Heart left ventricle (tissue), 16 donors: ENCODE measurements at regions not wholly inside any gene's neighbourhood (a gene's known extent, or its start where the extent isn't known, plus 50 kb on each side); places are given as distances from the start of the nearest gene placed in this dataset.
A peak's percentile ranks its signal among the peaks of the same experiment; 100 is the strongest.

Source experiments
- ATAC-seq, 4 donors: fragments of 200-7000 bp; cut with Tn5 transposase; one replicate each; pipeline ENCODE4 v1.9.1; 2020 to 2022; ENCODE audit warnings: moderate library complexity in 4 of 4, mild to moderate bottlenecking in 3 of 4, moderate number of reproducible peaks in 1 of 4
- DNase-seq, 5 donors: peaks; one replicate each; pipeline ENCODE4 v3.0.0-alpha.2; 2020
- H3K27ac ChIP-seq, 12 donors: fragments of 200-600 bp; sonication (generic) in 4 of 12; one replicate each; pipeline versions ENCODE4 v1.5.0 to v1.8.0; 2016 to 2022; ENCODE audit warnings: mild to moderate bottlenecking in 2 of 12
- H3K27me3 ChIP-seq, 9 donors: fragments of 200-600 bp; sonication (generic) in 2 of 9; one replicate each; pipeline versions ENCODE4 v1.5.1 to v1.8.0; 2016 to 2022; ENCODE audit warnings: mild to moderate bottlenecking in 3 of 9
- H3K36me3 ChIP-seq, 9 donors: fragments of 200-600 bp; sonication (generic) in 2 of 9; one replicate each; pipeline versions ENCODE4 v1.5.0 to v1.8.0; 2018 to 2022; ENCODE audit warnings: mild to moderate bottlenecking in 2 of 9
- H3K4me1 ChIP-seq, 12 donors: fragments of 200-600 bp; sonication (generic) in 4 of 12; one replicate each; pipeline versions ENCODE4 v1.5.0 to v1.8.0; 2016 to 2022; ENCODE audit warnings: mild to moderate bottlenecking in 3 of 12
- H3K4me3 ChIP-seq, 12 donors: fragments of 200-600 bp; sonication (generic) in 4 of 12; one replicate each; pipeline versions ENCODE4 v1.5.0 to v1.8.0; 2017 to 2022; ENCODE audit warnings: mild to moderate bottlenecking in 9 of 12, moderate library complexity in 4 of 12
- H3K9me3 ChIP-seq, 12 donors: fragments of 200-600 bp; sonication (generic) in 4 of 12; one replicate each; pipeline versions ENCODE4 v1.5.0 to v1.8.0; 2016 to 2022; ENCODE audit warnings: mild to moderate bottlenecking in 1 of 12
- POLR2A ChIP-seq, 2 donors: fragments of 450-650 bp; IDR thresholded peaks; one replicate each; pipeline ENCODE4 v1.6.1; 2017; ENCODE audit warnings: antibody characterized with exemption in 2 of 2, mild to moderate bottlenecking in 2 of 2, moderate library complexity in 2 of 2
- WGBS, 4 donors: extraction: QIAGEN DNeasy Blood & Tissue Kit in 2 of 4; methylation state at CpG; one replicate each; pipeline versions ENCODE4 v1.1.5 to v1.1.7; 2013 to 2018; 5-methylcytosine and 5-hydroxymethylcytosine counted together
- intact Hi-C, 10 donors: fragments of 100-400 bp; cut with DNase I; formaldehyde crosslinking; loops; one replicate each; pipeline versions ENCODE4 v1.11.1 to v1.14.2; 2022
- TF ChIP-seq, protein P1 (sequence below), 12 donors: fragments of 200-600 bp; sonication (generic) in 4 of 12; IDR thresholded peaks; one replicate each; pipeline versions ENCODE4 v1.5.0 to v1.8.0; 2018 to 2022; ENCODE audit warnings: antibody characterized with exemption in 12 of 12, mild to moderate bottlenecking in 5 of 12
- donor health status: ischemic (EF 13 %, LVEDD 7.1; RV severe dilation, severe dysfunction).
- donor health status: healthy with polysubstance abuse.
- donor health status: DM: no; HTN: yes; CAD: no.
- donor health status: DM: no; HTN: no; CAD: no.
- donor health status: ischemic (EF 25% LVEDD 6.9; RV normal size, moderate dysfunction).
- donor health status: ischemic (EF 25% LVEDD 5.7; RV mildly dilated, moderate dysfunction).
- donor health status: healthy.
- donor health status: DM: yes; HTN: yes; CAD: no.
- donor health status: ischemic (EF 35%, LVEDD 5.7; RV mildly dilated, moderate dysfunction).
- donor health status: nonischemic (EF 11% LVEDD 7.7; RV severe dilation, severe dysfunction).
- donor health status: DM: yes; HTN: yes; CAD: no.
- donor health status: PGD.
- donor health status: ischemic (EF 29% LVEDD 5.4; RV normal size, mild dysfunction).
- donor health status: nonischemic (EF 23%, LVEDD 6.1; RV moderate dilation, normal function).

DNA sequence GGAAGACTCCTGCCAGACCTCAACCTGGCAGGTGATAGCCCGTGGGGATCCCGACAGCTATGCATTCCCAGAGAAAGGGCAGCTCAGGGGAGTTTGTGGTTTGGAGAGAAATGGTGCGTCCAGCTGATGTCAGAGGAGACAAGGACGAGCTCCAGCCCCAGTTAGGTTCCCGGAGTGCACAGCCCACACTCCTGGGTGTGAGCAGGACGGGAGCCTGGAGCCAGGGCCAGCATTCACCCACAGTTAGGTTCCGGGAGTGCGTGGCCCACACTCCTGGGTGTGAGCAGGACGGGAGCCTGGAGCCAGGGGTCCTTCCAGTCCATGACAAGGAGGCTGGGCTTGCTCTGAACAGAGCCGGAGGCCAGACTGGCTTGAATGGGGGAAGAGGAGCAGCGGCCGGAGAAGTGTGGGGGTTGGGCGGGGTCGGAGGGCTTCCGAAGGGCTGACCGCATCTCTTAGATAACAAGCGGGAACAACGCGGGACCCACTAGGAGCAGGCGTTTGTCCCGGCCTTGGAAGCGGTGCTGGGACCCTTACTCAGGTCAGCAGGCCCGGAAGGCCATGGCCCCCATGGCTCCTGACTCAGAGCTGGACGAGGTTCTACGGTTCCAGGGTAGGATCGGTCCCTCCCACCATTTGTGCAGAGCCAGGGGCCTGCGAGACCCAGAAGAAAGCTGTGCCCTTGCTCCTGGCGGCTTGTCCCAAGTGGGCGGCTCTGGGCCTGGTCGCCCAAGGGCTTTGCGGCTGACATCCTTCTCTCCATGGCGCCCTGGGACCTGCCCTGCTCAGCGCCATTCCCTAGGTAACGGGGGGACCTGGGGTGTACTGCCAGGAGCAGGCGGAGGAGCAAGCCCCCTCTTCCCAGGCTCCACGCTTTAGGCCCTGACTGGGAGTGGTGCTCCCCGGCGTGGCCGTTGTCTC lies 185.6 kb downstream of the RTP5 start:
- peaks cover 0 to 20% (median 2%) of the 10 kb centered on the region in 9 donors for H3K27me3 ChIP-seq
- WGBS, 4 donors, result 81 to 84% (median 83%) methylated on average over 28 to 39 of the region's 39 CpGs
- H3K27ac ChIP-seq, result no peak overlapping the region
- no peak overlapping the region for H3K4me3 ChIP-seq
- no peaks in the 10 kb centered on the region for H3K4me1 ChIP-seq
- intact Hi-C loops, result no loop called here
- peaks cover 0 to 2% (median 0%) of the 10 kb centered on the region in 12 donors for H3K9me3 ChIP-seq
- H3K36me3 ChIP-seq, result no peaks in the 10 kb centered on the region
- no peak for TF ChIP-seq POLR2A (IDR thresholded peaks at IDR 0.05)
- TF ChIP-seq, protein P1, sequence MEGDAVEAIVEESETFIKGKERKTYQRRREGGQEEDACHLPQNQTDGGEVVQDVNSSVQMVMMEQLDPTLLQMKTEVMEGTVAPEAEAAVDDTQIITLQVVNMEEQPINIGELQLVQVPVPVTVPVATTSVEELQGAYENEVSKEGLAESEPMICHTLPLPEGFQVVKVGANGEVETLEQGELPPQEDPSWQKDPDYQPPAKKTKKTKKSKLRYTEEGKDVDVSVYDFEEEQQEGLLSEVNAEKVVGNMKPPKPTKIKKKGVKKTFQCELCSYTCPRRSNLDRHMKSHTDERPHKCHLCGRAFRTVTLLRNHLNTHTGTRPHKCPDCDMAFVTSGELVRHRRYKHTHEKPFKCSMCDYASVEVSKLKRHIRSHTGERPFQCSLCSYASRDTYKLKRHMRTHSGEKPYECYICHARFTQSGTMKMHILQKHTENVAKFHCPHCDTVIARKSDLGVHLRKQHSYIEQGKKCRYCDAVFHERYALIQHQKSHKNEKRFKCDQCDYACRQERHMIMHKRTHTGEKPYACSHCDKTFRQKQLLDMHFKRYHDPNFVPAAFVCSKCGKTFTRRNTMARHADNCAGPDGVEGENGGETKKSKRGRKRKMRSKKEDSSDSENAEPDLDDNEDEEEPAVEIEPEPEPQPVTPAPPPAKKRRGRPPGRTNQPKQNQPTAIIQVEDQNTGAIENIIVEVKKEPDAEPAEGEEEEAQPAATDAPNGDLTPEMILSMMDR (IDR thresholded peaks at IDR 0.05), result no peak
- no peak for DNase-seq
- ATAC-seq, result peak in 1 of 4 donors; percentile 32

GRCh38 chr2:242056026-242056425 lies 186.5 kb downstream of the RTP5 start:
- ATAC-seq (no peak), DNase-seq (no peak)
- intact Hi-C loops, result no loop called here
- H3K27me3 ChIP-seq, result peaks cover 0 to 20% (median 2%) of the 10 kb centered on the region in 9 donors
- no peaks in the 10 kb centered on the region for H3K36me3 ChIP-seq
- TF ChIP-seq, protein P1 (IDR thresholded peaks at IDR 0.05), result no peak
- TF ChIP-seq POLR2A (IDR thresholded peaks at IDR 0.05), result no peak
- no peak overlapping the region for H3K4me3 ChIP-seq
- no peak overlapping the region for H3K27ac ChIP-seq
- WGBS, 4 donors, result 85 to 91% (median 87%) methylated on average over 10 of the region's 10 CpGs
- no peaks in the 10 kb centered on the region for H3K4me1 ChIP-seq
- peaks cover 0 to 9% (median 0%) of the 10 kb centered on the region in 12 donors for H3K9me3 ChIP-seq

- TF ChIP-seq, protein P1 (IDR thresholded peaks at IDR 0.05), result no peak
- H3K4me3 ChIP-seq, result no peak overlapping the region
- DNase-seq, result no peak
- H3K4me1 ChIP-seq, result no peaks in the 10 kb centered on the region
- intact Hi-C loops, result no loop called here
- H3K27me3 ChIP-seq, result peaks cover 0 to 20% (median 2%) of the 10 kb centered on the region in 9 donors
- no peak for ATAC-seq
- H3K27ac ChIP-seq, result no peak overlapping the region
- no peaks in the 10 kb centered on the region for H3K36me3 ChIP-seq
- peaks cover 0 to 9% (median 0%) of the 10 kb centered on the region in 12 donors for H3K9me3 ChIP-seq
- WGBS, 4 donors, result 64 to 75% (median 73%) methylated on average over 11 of the region's 11 CpGs
Measured at GRCh38 chr2:242056785-242057184, 187.3 kb downstream of the RTP5 start.

DNA sequence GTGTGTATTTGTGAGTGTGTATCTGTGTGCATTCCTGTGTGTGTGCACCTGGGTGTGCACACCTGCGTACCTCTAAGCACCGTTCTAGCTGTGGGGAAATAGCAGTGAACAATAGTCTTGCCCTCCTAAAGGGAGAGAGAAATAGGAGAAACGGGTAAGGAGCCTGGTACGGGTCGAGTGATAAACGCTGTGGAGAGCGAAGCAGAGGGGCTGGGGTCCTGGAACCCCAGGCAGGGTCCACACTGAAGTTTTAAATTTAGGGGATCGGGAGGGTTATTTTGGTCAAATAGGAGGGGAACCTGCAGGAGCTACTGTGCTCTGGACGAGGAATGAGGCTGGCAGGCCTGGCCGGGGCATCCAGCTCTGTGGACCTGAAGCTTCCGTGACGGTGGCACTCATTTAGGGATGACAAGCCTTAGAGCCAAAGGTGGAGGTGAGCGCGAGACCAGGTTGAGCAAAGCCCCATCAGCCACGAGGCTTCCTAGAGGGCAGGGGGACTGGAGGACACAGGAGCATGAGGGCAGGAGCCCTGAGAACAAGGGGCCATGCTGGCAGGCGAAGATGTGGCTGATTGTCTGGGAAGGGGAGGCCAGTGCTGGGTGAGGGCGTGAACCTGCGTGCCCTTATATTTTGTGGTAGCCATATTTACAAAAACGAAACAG lies 188.0 kb downstream of the RTP5 start:
- Histone ChIP-seq H3K4me3 (no peak overlapping the region), H3K4me1 (no peaks in the 10 kb centered on the region), H3K27ac (no peak overlapping the region), H3K27me3 (peaks cover 0 to 20% (median 2%) of the 10 kb centered on the region in 9 donors), H3K9me3 (peaks cover 0 to 9% (median 0%) of the 10 kb centered on the region in 12 donors), H3K36me3 (no peaks in the 10 kb centered on the region)
- no peak for TF ChIP-seq POLR2A (IDR thresholded peaks at IDR 0.05)
- TF ChIP-seq, protein P1 (IDR thresholded peaks at IDR 0.05), result no peak
- intact Hi-C loops, result no loop called here
- DNase-seq (no peak), ATAC-seq (no peak)
- 79 to 88% (median 87%) methylated on average over 19 of the region's 19 CpGs for WGBS, 4 donors
